ENCODE measurements at regions not wholly inside any gene's neighbourhood (a gene's known extent, or its start where the extent isn't known, plus 50 kb on each side); places are given as distances from the start of the nearest gene placed in this dataset.
"Not testable (repeated sequence)": the region's sequence is repeated elsewhere in the genome, so short reads cannot be mapped to it uniquely, and the experiment has no call there.

GRCh38 chr5:67792891-67793290 is 422.7 kb upstream of the PIK3R1 start:
- H3K9me3 Mint-ChIP-seq: peaks cover 8% of the 10 kb centered on the region

GRCh38 chr5:67790390-67790789 is 425.2 kb upstream of the PIK3R1 start:
- Histone ChIP-seq H3K79me2 (ENCODE audit: low read depth) (no peaks in the 10 kb centered on the region), H3F3A (ENCODE audit: low read depth) (no peaks in the 10 kb centered on the region), H3K4me2 (no peak overlapping the region), H3K4me1 (peaks cover 26% of the 10 kb centered on the region), H4K20me1 (ENCODE audit: low read depth) (no peaks in the 10 kb centered on the region), H3K27me3 (no peaks in the 10 kb centered on the region), H2AFZ (replicated peaks) (no peak overlapping the region), H3K9ac (no peak overlapping the region), H3K9me3 (ENCODE audit: low read depth) (no peaks in the 10 kb centered on the region), H3K27ac (no peak overlapping the region), H3K4me3 (no peak overlapping the region), H3K36me3 (no peaks in the 10 kb centered on the region)
- Mint-ChIP-seq H3K4me3 (no peak overlapping the region), H3K36me3 (no peaks in the 10 kb centered on the region), H3K4me1 (no peaks in the 10 kb centered on the region), H3K27ac (no peak overlapping the region), H3K27me3 (ENCODE audit: insufficient read depth, low read depth) (peaks cover 2% of the 10 kb centered on the region), H3K9me3 (peaks cover 2% of the 10 kb centered on the region)
- no peak for TF ChIP-seq EZH2 (IDR thresholded peaks at IDR 0.05)
- no peak for TF ChIP-seq EZH2phosphoT487 (IDR thresholded peaks at IDR 0.05)
- no peak for TF ChIP-seq CTCF (IDR thresholded peaks at IDR 0.05)
- no peak for DNase-seq (ENCODE audit: low spot score)

More at GRCh38 chr5:67792891-67793290, 422.7 kb upstream of the PIK3R1 start:
- Histone ChIP-seq H3K4me3 (no peak overlapping the region), H3K4me1 (peaks cover 23% of the 10 kb centered on the region), H3K4me2 (no peak overlapping the region), H3K9ac (no peak overlapping the region), H3K27me3 (no peaks in the 10 kb centered on the region), H2AFZ (replicated peaks) (no peak overlapping the region), H3K9me3 (ENCODE audit: low read depth) (no peaks in the 10 kb centered on the region), H4K20me1 (ENCODE audit: low read depth) (no peaks in the 10 kb centered on the region), H3F3A (ENCODE audit: low read depth) (no peaks in the 10 kb centered on the region), H3K79me2 (ENCODE audit: low read depth) (no peaks in the 10 kb centered on the region), H3K27ac (no peak overlapping the region), H3K36me3 (no peaks in the 10 kb centered on the region)
- TF ChIP-seq EZH2phosphoT487 (IDR thresholded peaks at IDR 0.05) (no peak), CTCF (IDR thresholded peaks at IDR 0.05) (no peak), EZH2 (IDR thresholded peaks at IDR 0.05) (no peak)
- no peaks in the 10 kb centered on the region for H3K36me3 Mint-ChIP-seq
- H3K4me3 Mint-ChIP-seq: no peak overlapping the region
- H3K4me1 Mint-ChIP-seq: no peaks in the 10 kb centered on the region
- peaks cover 2% of the 10 kb centered on the region for H3K27me3 Mint-ChIP-seq (ENCODE audit: insufficient read depth, low read depth)
- H3K27ac Mint-ChIP-seq: no peak overlapping the region
- DNase-seq (ENCODE audit: low spot score): no peak

- not testable (repeated sequence) for H3K36me3 ChIP-seq; H3K9ac ChIP-seq; H3K4me2 ChIP-seq; H3F3A ChIP-seq (ENCODE audit: low read depth); H3K27ac ChIP-seq; H3K27ac Mint-ChIP-seq; H4K20me1 ChIP-seq (ENCODE audit: low read depth); H3K4me1 Mint-ChIP-seq; H3K79me2 ChIP-seq (ENCODE audit: low read depth); H3K27me3 Mint-ChIP-seq (ENCODE audit: insufficient read depth, low read depth); H3K4me1 ChIP-seq; H3K9me3 ChIP-seq (ENCODE audit: low read depth); H3K4me3 Mint-ChIP-seq; H3K36me3 Mint-ChIP-seq; H3K4me3 ChIP-seq; H2AFZ ChIP-seq (replicated peaks); H3K27me3 ChIP-seq
- peaks cover 30% of the 10 kb centered on the region for H3K9me3 Mint-ChIP-seq
- DNase-seq (ENCODE audit: low spot score): peak; percentile 56
Observed at GRCh38 chr5:67779893-67780623, 435.5 kb upstream of the PIK3R1 start.

GRCh38 chr5:67774786-67775185 is 440.8 kb upstream of the PIK3R1 start:
- DNase-seq (ENCODE audit: low spot score): peak; percentile 59
- H2AFZ ChIP-seq (replicated peaks): no peak overlapping the region
- no peak overlapping the region for H3K27ac Mint-ChIP-seq
- TF ChIP-seq EZH2phosphoT487 (IDR thresholded peaks at IDR 0.05) (no peak), EZH2 (IDR thresholded peaks at IDR 0.05) (no peak), CTCF (IDR thresholded peaks at IDR 0.05) (no peak)
- no peaks in the 10 kb centered on the region for H3K36me3 ChIP-seq
- H3F3A ChIP-seq (ENCODE audit: low read depth): peaks cover 12% of the 10 kb centered on the region
- H3K4me1 Mint-ChIP-seq: peaks cover 18% of the 10 kb centered on the region
- H3K9ac ChIP-seq: no peak overlapping the region
- no peaks in the 10 kb centered on the region for H3K79me2 ChIP-seq (ENCODE audit: low read depth)
- H3K9me3 Mint-ChIP-seq: peaks cover 15% of the 10 kb centered on the region
- H3K36me3 Mint-ChIP-seq: peaks cover 4% of the 10 kb centered on the region
- no peak overlapping the region for H3K4me3 ChIP-seq
- H3K4me1 ChIP-seq: peaks cover 46% of the 10 kb centered on the region
- H3K4me3 Mint-ChIP-seq: no peak overlapping the region
- no peaks in the 10 kb centered on the region for H3K27me3 Mint-ChIP-seq (ENCODE audit: insufficient read depth, low read depth)
- H3K27me3 ChIP-seq: no peaks in the 10 kb centered on the region
- no peaks in the 10 kb centered on the region for H4K20me1 ChIP-seq (ENCODE audit: low read depth)
- H3K27ac ChIP-seq: no peak overlapping the region
- H3K9me3 ChIP-seq (ENCODE audit: low read depth): no peaks in the 10 kb centered on the region
- no peak overlapping the region for H3K4me2 ChIP-seq

All from neural progenitor cell (in vitro differentiated cells).